HL-60 (cell line): ENCODE measurements at regions not wholly inside any gene's neighbourhood (a gene's known extent, or its start where the extent isn't known, plus 50 kb on each side); places are given as distances from the start of the nearest gene placed in this dataset.

ENCODE experiments used
- DNase-seq, 2 experiments: peaks; one replicate each; pipeline ENCODE4 v3.0.0-alpha.2; 2010 to 2020; ENCODE audit warnings: low read depth in 1 of 2, low spot score in 1 of 2
- H3K27ac ChIP-seq: fragments of 250-450 bp; sonication (Bioruptor Pico); replicated peaks from 2 replicates; pipeline ENCODE4 v1.5.1; 2020; ENCODE audit warnings: mild to moderate bottlenecking, moderate library complexity
- H3K27me3 ChIP-seq: fragments of 250-450 bp; sonication (Bioruptor Pico); 2 replicates; pipeline ENCODE4 v1.5.1; 2021; ENCODE audit warnings: mild to moderate bottlenecking, moderate library complexity; ENCODE audit not compliant: insufficient read depth, poor library complexity, severe bottlenecking
- H3K4me3 ChIP-seq: replicated peaks from 2 replicates; pipeline ENCODE4 v1.5.1; 2011; ENCODE audit warnings: mild to moderate bottlenecking, control low read depth, low read length; ENCODE audit not compliant: insufficient read depth
- GABPA ChIP-seq: IDR thresholded peaks from 2 replicates; pipeline ENCODE4 v1.6.1; 2012; ENCODE audit warnings: low read depth
- POLR2AphosphoS5 ChIP-seq: IDR thresholded peaks from 2 replicates; pipeline ENCODE4 v1.6.1; 2012; ENCODE audit warnings: low read depth
- SPI1 ChIP-seq: IDR thresholded peaks from 2 replicates; pipeline ENCODE4 v1.6.1; 2012; ENCODE audit warnings: low read depth, mild to moderate bottlenecking, borderline replicate concordance
- TF ChIP-seq, protein P1 (sequence below): IDR thresholded peaks from 2 replicates; pipeline ENCODE4 v1.6.1; 2012; ENCODE audit warnings: low read depth; ENCODE audit not compliant: insufficient replicate concordance
- TF ChIP-seq, protein P2 (sequence below): IDR thresholded peaks from one replicate; pipeline ENCODE4 v1.5.1; 2011; ENCODE audit warnings: low read length, control low read depth, inconsistent platforms; ENCODE audit not compliant: insufficient read depth

DNA sequence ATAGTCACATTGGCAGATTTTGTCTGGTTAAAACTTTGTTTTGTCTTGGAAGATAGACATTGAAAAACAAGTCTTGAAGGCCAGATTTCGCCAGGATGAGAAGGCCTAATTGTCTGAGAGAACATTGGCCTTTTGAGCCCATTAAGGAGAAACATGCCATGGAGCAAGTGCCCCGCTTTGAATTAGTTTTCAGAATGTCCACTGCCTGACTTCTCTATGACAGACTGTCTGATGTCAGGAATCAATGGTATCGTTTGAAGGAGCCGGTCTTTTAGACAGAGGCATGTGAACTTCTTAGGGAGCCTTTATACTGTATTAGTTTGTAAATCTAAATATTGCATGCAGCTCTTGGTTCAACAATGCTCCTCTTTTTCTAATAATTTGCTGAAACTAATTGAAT is 155.9 kb downstream of the DLEU7 start:
- no peak overlapping the region for H3K27ac ChIP-seq
- TF ChIP-seq SPI1 (no peak), GABPA (no peak), POLR2AphosphoS5 (no peak)
- TF ChIP-seq, protein P1, sequence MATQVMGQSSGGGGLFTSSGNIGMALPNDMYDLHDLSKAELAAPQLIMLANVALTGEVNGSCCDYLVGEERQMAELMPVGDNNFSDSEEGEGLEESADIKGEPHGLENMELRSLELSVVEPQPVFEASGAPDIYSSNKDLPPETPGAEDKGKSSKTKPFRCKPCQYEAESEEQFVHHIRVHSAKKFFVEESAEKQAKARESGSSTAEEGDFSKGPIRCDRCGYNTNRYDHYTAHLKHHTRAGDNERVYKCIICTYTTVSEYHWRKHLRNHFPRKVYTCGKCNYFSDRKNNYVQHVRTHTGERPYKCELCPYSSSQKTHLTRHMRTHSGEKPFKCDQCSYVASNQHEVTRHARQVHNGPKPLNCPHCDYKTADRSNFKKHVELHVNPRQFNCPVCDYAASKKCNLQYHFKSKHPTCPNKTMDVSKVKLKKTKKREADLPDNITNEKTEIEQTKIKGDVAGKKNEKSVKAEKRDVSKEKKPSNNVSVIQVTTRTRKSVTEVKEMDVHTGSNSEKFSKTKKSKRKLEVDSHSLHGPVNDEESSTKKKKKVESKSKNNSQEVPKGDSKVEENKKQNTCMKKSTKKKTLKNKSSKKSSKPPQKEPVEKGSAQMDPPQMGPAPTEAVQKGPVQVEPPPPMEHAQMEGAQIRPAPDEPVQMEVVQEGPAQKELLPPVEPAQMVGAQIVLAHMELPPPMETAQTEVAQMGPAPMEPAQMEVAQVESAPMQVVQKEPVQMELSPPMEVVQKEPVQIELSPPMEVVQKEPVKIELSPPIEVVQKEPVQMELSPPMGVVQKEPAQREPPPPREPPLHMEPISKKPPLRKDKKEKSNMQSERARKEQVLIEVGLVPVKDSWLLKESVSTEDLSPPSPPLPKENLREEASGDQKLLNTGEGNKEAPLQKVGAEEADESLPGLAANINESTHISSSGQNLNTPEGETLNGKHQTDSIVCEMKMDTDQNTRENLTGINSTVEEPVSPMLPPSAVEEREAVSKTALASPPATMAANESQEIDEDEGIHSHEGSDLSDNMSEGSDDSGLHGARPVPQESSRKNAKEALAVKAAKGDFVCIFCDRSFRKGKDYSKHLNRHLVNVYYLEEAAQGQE: no peak
- TF ChIP-seq, protein P2, sequence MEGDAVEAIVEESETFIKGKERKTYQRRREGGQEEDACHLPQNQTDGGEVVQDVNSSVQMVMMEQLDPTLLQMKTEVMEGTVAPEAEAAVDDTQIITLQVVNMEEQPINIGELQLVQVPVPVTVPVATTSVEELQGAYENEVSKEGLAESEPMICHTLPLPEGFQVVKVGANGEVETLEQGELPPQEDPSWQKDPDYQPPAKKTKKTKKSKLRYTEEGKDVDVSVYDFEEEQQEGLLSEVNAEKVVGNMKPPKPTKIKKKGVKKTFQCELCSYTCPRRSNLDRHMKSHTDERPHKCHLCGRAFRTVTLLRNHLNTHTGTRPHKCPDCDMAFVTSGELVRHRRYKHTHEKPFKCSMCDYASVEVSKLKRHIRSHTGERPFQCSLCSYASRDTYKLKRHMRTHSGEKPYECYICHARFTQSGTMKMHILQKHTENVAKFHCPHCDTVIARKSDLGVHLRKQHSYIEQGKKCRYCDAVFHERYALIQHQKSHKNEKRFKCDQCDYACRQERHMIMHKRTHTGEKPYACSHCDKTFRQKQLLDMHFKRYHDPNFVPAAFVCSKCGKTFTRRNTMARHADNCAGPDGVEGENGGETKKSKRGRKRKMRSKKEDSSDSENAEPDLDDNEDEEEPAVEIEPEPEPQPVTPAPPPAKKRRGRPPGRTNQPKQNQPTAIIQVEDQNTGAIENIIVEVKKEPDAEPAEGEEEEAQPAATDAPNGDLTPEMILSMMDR: no peak
- H3K4me3 ChIP-seq: no peak overlapping the region

DNA sequence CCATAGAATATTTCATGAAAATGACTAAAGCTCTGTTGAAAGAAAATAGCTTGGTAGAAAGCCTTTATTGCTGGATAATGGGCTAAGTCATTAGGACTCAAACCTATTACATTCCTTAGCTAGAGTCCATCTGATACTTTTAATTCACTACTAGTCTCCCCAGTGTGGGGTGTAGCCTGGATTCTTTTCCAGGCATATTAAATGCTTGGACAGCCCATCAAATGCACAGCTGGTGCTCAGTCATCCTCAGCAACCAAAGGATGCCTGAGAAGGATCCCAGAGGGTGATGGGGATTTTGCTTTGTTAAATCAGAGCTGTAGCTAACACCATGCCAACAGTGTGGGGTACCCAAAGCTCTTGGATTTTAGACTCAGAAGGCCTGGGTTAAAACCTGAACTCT is 153.5 kb downstream of the DLEU7 start:
- no peaks in the 10 kb centered on the region for H3K27me3 ChIP-seq
- H3K4me3 ChIP-seq: no peak overlapping the region
- TF ChIP-seq, protein P1: no peak
- TF ChIP-seq GABPA (no peak), POLR2AphosphoS5 (no peak), SPI1 (no peak)
- TF ChIP-seq, protein P2: no peak
- no peak overlapping the region for H3K27ac ChIP-seq
- DNase-seq: no peak

More for the DNA sequence above, 155.9 kb downstream of the DLEU7 start:
- DNase-seq: no peak
- no peaks in the 10 kb centered on the region for H3K27me3 ChIP-seq

DNA sequence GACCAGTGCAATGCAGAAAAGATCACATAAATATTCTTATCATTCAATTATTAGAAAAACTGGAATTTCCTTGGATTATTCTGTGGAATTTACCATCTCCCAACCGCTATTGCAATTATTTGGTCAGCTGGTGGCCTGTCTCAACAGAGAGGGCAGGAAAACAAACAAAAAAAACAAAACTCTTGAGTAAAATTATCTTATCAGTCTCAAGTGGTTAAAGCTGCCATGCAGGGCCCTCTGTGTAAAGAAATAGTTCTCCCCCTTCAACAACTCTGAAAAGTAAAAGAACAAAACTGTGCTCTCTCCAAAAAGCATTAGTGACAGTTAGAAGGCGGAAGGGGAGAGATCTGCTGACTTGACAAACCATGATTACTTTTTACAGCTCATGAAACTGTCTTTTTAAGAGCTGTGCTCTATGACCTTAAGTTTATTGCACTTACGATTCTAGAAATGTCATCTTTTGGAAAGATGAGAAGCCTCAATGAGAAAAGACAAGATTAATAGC is 152.3 kb downstream of the DLEU7 start:
- TF ChIP-seq POLR2AphosphoS5 (no peak), GABPA (no peak), SPI1 (no peak)
- TF ChIP-seq, protein P1: no peak
- TF ChIP-seq, protein P2: no peak
- Histone ChIP-seq H3K27ac (no peak overlapping the region), H3K4me3 (no peak overlapping the region), H3K27me3 (no peaks in the 10 kb centered on the region)
- no peak for DNase-seq
